K562 (cell line): ENCODE measurements at regions not wholly inside any gene's neighbourhood (a gene's known extent, or its start where the extent isn't known, plus 50 kb on each side); places are given as distances from the start of the nearest gene placed in this dataset.

ENCODE experiments used
- ATAC-seq: fragments of 200-7000 bp; cut with Tn5 transposase; 3 replicates; pipeline ENCODE4 v1.9.1; 2020; ENCODE audit warnings: moderate library complexity
- BruUV-seq: library from RNA; stranded (reverse); fragments of 400-500 nt; replicated peaks from 2 replicates; lab custom pipeline; 2021; lab: Mats Ljungman, UMichigan
- CTCF ChIA-PET: fragments of 300-600 bp; formaldehyde crosslinking; extraction: SDS; loops from one replicate; lab custom pipeline; 2021; ENCODE audit warnings: low intra/inter-chr PET ratio; lab: Yijun Ruan, JAX
- POLR2A ChIA-PET: fragments of 300-600, 350-650 bp; sonication (Branson Sonifier 250); formaldehyde crosslinking; extraction: SDS; loops from one replicate; lab custom pipeline; 2021; ENCODE audit warnings: antibody characterized with exemption, inconsistent platforms; lab: Yijun Ruan, JAX
- DNase-seq, 4 experiments: peaks; one replicate each; pipeline versions ENCODE4 v3.0.0 to v3.0.0-alpha.2; 2011 to 2018; ENCODE audit warnings: low spot score in 3 of 4, mixed read lengths in 3 of 4; ENCODE audit errors: extremely low read depth in 1 of 4
- FAIRE-seq: peaks from 2 replicates; lab custom pipeline; 2011; peaks lifted over from hg19 to GRCh38; lab: Jason Lieb, UNC
- H2AFZ ChIP-seq: 2 replicates; pipeline ENCODE4 v1.6.0; 2011; ENCODE audit warnings: low read depth, low read length, control low read depth, inconsistent platforms
- H3K27ac ChIP-seq: fragments of 200-600 bp; 3 replicates; pipeline ENCODE4 v1.8.0; 2011; ENCODE audit warnings: low read depth, mild to moderate bottlenecking, control low read depth, inconsistent platforms, low read length, moderate library complexity, mixed read lengths; ENCODE audit errors: extremely low read depth
- H3K27me3 ChIP-seq, 2 experiments: fragments of 300-600 bp in 1 of 2; 2 replicates in 1 of 2; 3 replicates in 1 of 2; pipeline versions ENCODE4 v1.6.0 to v1.8.0; 2011; ENCODE audit warnings: inconsistent platforms in 2 of 2, low read length in 2 of 2, mild to moderate bottlenecking in 1 of 2, mixed read lengths in 1 of 2, moderate library complexity in 1 of 2; ENCODE audit not compliant: control insufficient read depth in 2 of 2, insufficient read depth in 2 of 2
- H3K36me3 ChIP-seq: fragments of 300-600 bp; 3 replicates; pipeline ENCODE4 v1.8.0; 2011; ENCODE audit warnings: mild to moderate bottlenecking, low read length, inconsistent platforms; ENCODE audit not compliant: control insufficient read depth, insufficient read depth
- H3K4me1 ChIP-seq, 2 experiments: fragments of 200-600 bp in 1 of 2; replicated peaks in 1 of 2; 2 replicates in 1 of 2; 3 replicates in 1 of 2; pipeline versions ENCODE4 v1.5.1 to v1.8.0; 2011; ENCODE audit warnings: inconsistent platforms in 2 of 2, low read length in 2 of 2, mild to moderate bottlenecking in 1 of 2, mixed read lengths in 1 of 2, moderate library complexity in 1 of 2; ENCODE audit not compliant: control insufficient read depth in 2 of 2, insufficient read depth in 2 of 2
- H3K4me2 ChIP-seq: 2 replicates; pipeline ENCODE4 v1.6.1; 2011; ENCODE audit warnings: low read length, control low read depth, inconsistent platforms, mixed read lengths; ENCODE audit not compliant: insufficient read depth
- H3K4me3 ChIP-seq: fragments of 200-600 bp; sonication (generic), shearing (Covaris generic); 2 replicates; pipeline ENCODE4 v1.5.1; 2016; ENCODE audit warnings: control low read depth, inconsistent platforms
- H3K79me2 ChIP-seq: fragments of 200-600 bp; 3 replicates; pipeline ENCODE4 v1.8.0; 2011; ENCODE audit warnings: low read length, inconsistent platforms; ENCODE audit not compliant: control insufficient read depth, insufficient read depth
- H3K9ac ChIP-seq, 2 experiments: 2 replicates each; pipeline versions ENCODE4 v1.6.0 to v1.6.1; 2011; ENCODE audit warnings: low read depth in 2 of 2, low read length in 2 of 2, control low read depth in 1 of 2, inconsistent platforms in 1 of 2, mild to moderate bottlenecking in 1 of 2, mixed read lengths in 1 of 2; ENCODE audit not compliant: insufficient read depth in 1 of 2
- H3K9me1 ChIP-seq: one replicate; pipeline ENCODE4 v1.6.0; 2011; ENCODE audit warnings: inconsistent platforms, mild to moderate bottlenecking, low read length, moderate library complexity; ENCODE audit not compliant: control insufficient read depth, insufficient read depth
- H3K9me3 ChIP-seq: replicated peaks from 2 replicates; pipeline ENCODE4 v1.5.1; 2011; ENCODE audit warnings: low read depth, low read length, inconsistent platforms; ENCODE audit not compliant: control insufficient read depth, insufficient read depth
- H4K20me1 ChIP-seq: replicated peaks from 2 replicates; pipeline ENCODE4 v1.6.1; 2011; ENCODE audit warnings: low read length, inconsistent platforms, mixed read lengths; ENCODE audit not compliant: control insufficient read depth, insufficient read depth
- C11orf30 ChIP-seq: fragments of 450-650 bp; IDR thresholded peaks from 2 replicates; pipeline ENCODE4 v1.6.1; 2016; ENCODE audit warnings: low read depth, mild to moderate bottlenecking
- CHAMP1 ChIP-seq: fragments of 450-650 bp; IDR thresholded peaks from 2 replicates; pipeline ENCODE4 v1.6.1; 2016; ENCODE audit warnings: mild to moderate bottlenecking
- DMBX1 ChIP-seq: fragments of 250-450 bp; sonication (Bioruptor Pico); IDR thresholded peaks from 2 replicates; pipeline ENCODE4 v1.8.0; 2022; ENCODE audit warnings: inconsistent platforms, mild to moderate bottlenecking, moderate library complexity, borderline replicate concordance
- FOXO4 ChIP-seq: fragments of 450-650 bp; formaldehyde crosslinking; IDR thresholded peaks from 2 replicates; pipeline ENCODE4 v1.4.0; 2020; ENCODE audit warnings: mild to moderate bottlenecking, moderate library complexity
- GATAD2A ChIP-seq: fragments of 450-650 bp; IDR thresholded peaks from 2 replicates; pipeline ENCODE4 v1.6.1; 2017
- KAT8 ChIP-seq: fragments of 450-650 bp; IDR thresholded peaks from 2 replicates; pipeline ENCODE4 v1.6.1; 2016; ENCODE audit warnings: low read depth, mild to moderate bottlenecking
- MCM5 ChIP-seq: fragments of 450-650 bp; IDR thresholded peaks from 2 replicates; pipeline ENCODE4 v1.6.1; 2016; ENCODE audit warnings: low read depth
- RB1 ChIP-seq: fragments of 450-650 bp; IDR thresholded peaks from 2 replicates; pipeline ENCODE4 v1.6.1; 2017; ENCODE audit warnings: low read depth, mild to moderate bottlenecking
- RUNX1 ChIP-seq: sonication (generic); IDR thresholded peaks from 2 replicates; pipeline ENCODE4 v1.6.1; 2016; ENCODE audit warnings: antibody characterized with exemption, low read depth
- ZBED1 ChIP-seq: IDR thresholded peaks from 2 replicates; pipeline ENCODE4 v1.6.1; 2014
- ZBTB12 ChIP-seq: fragments of 250-450 bp; sonication (Bioruptor Pico); IDR thresholded peaks from 2 replicates; pipeline ENCODE4 v1.4.0; 2020
- ZFX ChIP-seq: sonication (generic); formaldehyde crosslinking; IDR thresholded peaks from 2 replicates; pipeline ENCODE4 v1.8.0; 2022; ENCODE audit warnings: mild to moderate bottlenecking, missing genetic modification reagents, moderate library complexity
- ZNF766 ChIP-seq: fragments of 200-800 bp; sonication (Bioruptor generic); conservative IDR thresholded peaks from 2 replicates; pipeline ENCODE4 v1.6.1; 2016; ENCODE audit warnings: missing genetic modification characterization, missing compliant biosample characterization
- in situ Hi-C: fragments of 300-500 bp; cut with MboI; formaldehyde crosslinking; loops from 4 replicates; pipeline ENCODE4 v1.15.0; 2018; ENCODE audit warnings: inconsistent platforms, mixed read lengths
- intact Hi-C: fragments of 100-400 bp; cut with micrococcal nuclease; formaldehyde crosslinking; loops from 2 replicates; pipeline ENCODE4 v1.14.2; 2022

GRCh38 chr2:147374423-147374811, 470.4 kb upstream of the ACVR2A start:
- H3K9me3 ChIP-seq, result no peaks in the 10 kb centered on the region
- H3K4me1 ChIP-seq, result no peaks in the 10 kb centered on the region
- H3K4me3 ChIP-seq, result no peak overlapping the region
- in situ Hi-C loops, result no loop called here
- BruUV-seq, result no TSS peak
- intact Hi-C loops, result no loop called here
- FAIRE-seq (no peak), DNase-seq (no peak), ATAC-seq (no peak)
- H3K4me2 ChIP-seq, result no peak overlapping the region
- H3K27me3 ChIP-seq, result no peaks in the 10 kb centered on the region
- H3K79me2 ChIP-seq, result no peaks in the 10 kb centered on the region
- no peak overlapping the region for H3K27ac ChIP-seq
- TF ChIP-seq ZFX (CRISPR knock-in tag) (no peak), ZNF766 (CRISPR knock-in tag) (no peak), MCM5 (no peak), GATAD2A (no peak), CHAMP1 (no peak), FOXO4 (CRISPR knock-in tag) (no peak), ZBTB12 (no peak), RB1 (no peak), C11orf30 (no peak), DMBX1 (no peak), KAT8 (no peak), RUNX1 (no peak), ZBED1 (no peak)
- CTCF ChIA-PET, result no interaction called here
- H3K9ac ChIP-seq, result no peak overlapping the region
- no peak overlapping the region for H2AFZ ChIP-seq
- no peaks in the 10 kb centered on the region for H4K20me1 ChIP-seq
- no peaks in the 10 kb centered on the region for H3K9me1 ChIP-seq
- POLR2A ChIA-PET, result no interaction called here
- H3K36me3 ChIP-seq, result no peaks in the 10 kb centered on the region
